Endothelial cell of umbilical vein (primary cell): ENCODE measurements at regions not wholly inside any gene's neighbourhood (a gene's known extent, or its start where the extent isn't known, plus 50 kb on each side); places are given as distances from the start of the nearest gene placed in this dataset.

Experiments
- POLR2A ChIP-seq: IDR thresholded peaks from 2 replicates; pipeline ENCODE4 v1.6.1; 2012; ENCODE audit warnings: low read depth, mild to moderate bottlenecking, control low read depth, low read length
- TF ChIP-seq, protein P1 (sequence below), 2 donors: IDR thresholded peaks; 1 replicate in 1 of 2; 2 replicates in 1 of 2; pipeline ENCODE4 v1.5.1; 2011; ENCODE audit warnings: low read length in 2 of 2, mild to moderate bottlenecking in 2 of 2, moderate library complexity in 2 of 2, control low read depth in 1 of 2, inconsistent platforms in 1 of 2, low read depth in 1 of 2; ENCODE audit not compliant: insufficient read depth in 1 of 2; ENCODE audit errors: extremely low read depth in 1 of 2

- no peak for TF ChIP-seq POLR2A
- TF ChIP-seq, protein P1, sequence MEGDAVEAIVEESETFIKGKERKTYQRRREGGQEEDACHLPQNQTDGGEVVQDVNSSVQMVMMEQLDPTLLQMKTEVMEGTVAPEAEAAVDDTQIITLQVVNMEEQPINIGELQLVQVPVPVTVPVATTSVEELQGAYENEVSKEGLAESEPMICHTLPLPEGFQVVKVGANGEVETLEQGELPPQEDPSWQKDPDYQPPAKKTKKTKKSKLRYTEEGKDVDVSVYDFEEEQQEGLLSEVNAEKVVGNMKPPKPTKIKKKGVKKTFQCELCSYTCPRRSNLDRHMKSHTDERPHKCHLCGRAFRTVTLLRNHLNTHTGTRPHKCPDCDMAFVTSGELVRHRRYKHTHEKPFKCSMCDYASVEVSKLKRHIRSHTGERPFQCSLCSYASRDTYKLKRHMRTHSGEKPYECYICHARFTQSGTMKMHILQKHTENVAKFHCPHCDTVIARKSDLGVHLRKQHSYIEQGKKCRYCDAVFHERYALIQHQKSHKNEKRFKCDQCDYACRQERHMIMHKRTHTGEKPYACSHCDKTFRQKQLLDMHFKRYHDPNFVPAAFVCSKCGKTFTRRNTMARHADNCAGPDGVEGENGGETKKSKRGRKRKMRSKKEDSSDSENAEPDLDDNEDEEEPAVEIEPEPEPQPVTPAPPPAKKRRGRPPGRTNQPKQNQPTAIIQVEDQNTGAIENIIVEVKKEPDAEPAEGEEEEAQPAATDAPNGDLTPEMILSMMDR (IDR thresholded peaks at IDR 0.05; ENCODE audit: extremely low read depth in 1 of 2, insufficient read depth in 1 of 2, low read depth in 1 of 2, low read length in 2 of 2) = no peak
Observed at GRCh38 chr1:214214851-214215250, 66.1 kb upstream of the SMYD2 start.
